SU-DHL-6 (cell line): ENCODE measurements at regions not wholly inside any gene's neighbourhood (a gene's known extent, or its start where the extent isn't known, plus 50 kb on each side); places are given as distances from the start of the nearest gene placed in this dataset.

ENCODE experiments used
- H2AFZ ChIP-seq: fragments of 200-600 bp; sonication (generic); 2 replicates; pipeline ENCODE4 v1.6.1; 2014; ENCODE audit warnings: low read depth, mild to moderate bottlenecking, moderate library complexity, mixed read lengths, antibody characterized with exemption, low read length; ENCODE audit not compliant: severe bottlenecking
- H3F3A ChIP-seq: fragments of 200-600 bp; shearing (Covaris generic); 2 replicates; pipeline ENCODE4 v1.6.0; 2016; ENCODE audit warnings: antibody characterized with exemption, mild to moderate bottlenecking; ENCODE audit not compliant: insufficient read depth
- H3K27ac ChIP-seq: fragments of 200-600 bp; sonication (generic); 2 replicates; pipeline ENCODE4 v1.5.1; 2016; ENCODE audit warnings: low read depth, mild to moderate bottlenecking, low read length, moderate library complexity, mixed read lengths
- H3K27me3 ChIP-seq: fragments of 200-600 bp; sonication (generic), shearing (Covaris generic); 2 replicates; pipeline ENCODE4 v1.6.0; 2014; ENCODE audit warnings: mild to moderate bottlenecking, low read length
- H3K36me3 ChIP-seq: fragments of 200-600 bp; sonication (generic); 2 replicates; pipeline ENCODE4 v1.6.1; 2014; ENCODE audit warnings: mild to moderate bottlenecking, low read length, mixed read lengths
- H3K4me2 ChIP-seq: fragments of 300-600, 200-600 bp; shearing (Covaris generic), sonication (generic); 2 replicates; pipeline ENCODE4 v1.6.0; 2014; ENCODE audit warnings: low read length, low read depth, mild to moderate bottlenecking; ENCODE audit not compliant: poor library complexity, severe bottlenecking
- H3K4me3 ChIP-seq: fragments of 200-600 bp; sonication (generic); 2 replicates; pipeline ENCODE4 v1.5.1; 2014; ENCODE audit warnings: antibody characterized with exemption, low read length, mild to moderate bottlenecking, mixed read lengths; ENCODE audit not compliant: insufficient read depth, poor library complexity, severe bottlenecking
- H3K79me2 ChIP-seq: fragments of 200-600 bp; sonication (generic); 2 replicates; pipeline ENCODE4 v1.6.1; 2014; ENCODE audit warnings: mild to moderate bottlenecking, low read length, moderate library complexity; ENCODE audit not compliant: insufficient read depth
- H3K9ac ChIP-seq: fragments of 200-600 bp; sonication (generic); 2 replicates; pipeline ENCODE4 v1.7.0; 2014; ENCODE audit warnings: mild to moderate bottlenecking, low read length
- H3K9me2 ChIP-seq: fragments of 200-600 bp; sonication (generic); replicated peaks from 2 replicates; pipeline ENCODE4 v1.6.1; 2014; ENCODE audit warnings: low read length; ENCODE audit not compliant: insufficient read depth
- H3K9me3 ChIP-seq: fragments of 200-600 bp; sonication (generic); 2 replicates; pipeline ENCODE4 v1.6.1; 2014; ENCODE audit warnings: low read length, mixed read lengths; ENCODE audit not compliant: insufficient read depth
- H4K20me1 ChIP-seq: fragments of 200-600 bp; sonication (generic); 2 replicates; pipeline ENCODE4 v1.6.1; 2014; ENCODE audit warnings: low read depth, mild to moderate bottlenecking, antibody characterized with exemption, low read length, moderate library complexity, mixed read lengths
- EZH2phosphoT487 ChIP-seq: fragments of 200-600 bp; sonication (generic), shearing (Covaris generic); conservative IDR thresholded peaks from 2 replicates; pipeline ENCODE4 v1.6.1; 2018; ENCODE audit warnings: mild to moderate bottlenecking, antibody characterized with exemption, low read length, moderate library complexity, mixed read lengths
- TF ChIP-seq, protein P1 (sequence below): fragments of 200-600 bp; sonication (generic); IDR thresholded peaks from one replicate; pipeline ENCODE4 v1.5.1; 2017; ENCODE audit warnings: antibody characterized with exemption, mild to moderate bottlenecking, low read length, moderate library complexity; ENCODE audit not compliant: insufficient read depth, poor library complexity, severe bottlenecking

DNA sequence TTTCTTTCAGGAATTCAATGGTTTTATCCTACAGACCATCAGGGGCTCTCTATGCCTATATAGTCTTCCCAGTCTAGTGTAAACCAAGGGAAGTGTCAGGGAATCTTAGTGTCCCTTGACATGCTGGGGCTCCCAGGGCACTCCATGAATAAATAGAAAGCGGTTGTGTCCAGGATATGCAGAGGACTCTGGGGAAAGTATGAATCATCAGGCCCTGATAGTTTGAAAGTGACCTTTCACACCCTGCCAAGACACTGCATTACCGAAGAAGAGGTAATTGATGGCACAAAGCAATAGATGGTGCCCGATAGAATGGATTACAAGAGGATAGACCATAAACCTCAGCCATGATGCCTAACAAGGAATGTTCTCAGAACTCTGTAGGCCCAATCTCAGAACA, 163.3 kb upstream of the DAPK1 start:
- Histone ChIP-seq H4K20me1 (no peaks in the 10 kb centered on the region), H3K9me2 (no peaks in the 10 kb centered on the region), H3K9ac (no peak overlapping the region), H3K9me3 (peaks cover 9% of the 10 kb centered on the region), H3K27ac (no peak overlapping the region), H3K4me2 (no peak overlapping the region), H3K36me3 (no peaks in the 10 kb centered on the region), H3K27me3 (no peaks in the 10 kb centered on the region), H3F3A (no peaks in the 10 kb centered on the region), H3K79me2 (no peaks in the 10 kb centered on the region), H3K4me3 (no peak overlapping the region), H2AFZ (no peak overlapping the region)
- TF ChIP-seq, protein P1, sequence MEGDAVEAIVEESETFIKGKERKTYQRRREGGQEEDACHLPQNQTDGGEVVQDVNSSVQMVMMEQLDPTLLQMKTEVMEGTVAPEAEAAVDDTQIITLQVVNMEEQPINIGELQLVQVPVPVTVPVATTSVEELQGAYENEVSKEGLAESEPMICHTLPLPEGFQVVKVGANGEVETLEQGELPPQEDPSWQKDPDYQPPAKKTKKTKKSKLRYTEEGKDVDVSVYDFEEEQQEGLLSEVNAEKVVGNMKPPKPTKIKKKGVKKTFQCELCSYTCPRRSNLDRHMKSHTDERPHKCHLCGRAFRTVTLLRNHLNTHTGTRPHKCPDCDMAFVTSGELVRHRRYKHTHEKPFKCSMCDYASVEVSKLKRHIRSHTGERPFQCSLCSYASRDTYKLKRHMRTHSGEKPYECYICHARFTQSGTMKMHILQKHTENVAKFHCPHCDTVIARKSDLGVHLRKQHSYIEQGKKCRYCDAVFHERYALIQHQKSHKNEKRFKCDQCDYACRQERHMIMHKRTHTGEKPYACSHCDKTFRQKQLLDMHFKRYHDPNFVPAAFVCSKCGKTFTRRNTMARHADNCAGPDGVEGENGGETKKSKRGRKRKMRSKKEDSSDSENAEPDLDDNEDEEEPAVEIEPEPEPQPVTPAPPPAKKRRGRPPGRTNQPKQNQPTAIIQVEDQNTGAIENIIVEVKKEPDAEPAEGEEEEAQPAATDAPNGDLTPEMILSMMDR: no peak
- TF ChIP-seq EZH2phosphoT487: no peak

DNA sequence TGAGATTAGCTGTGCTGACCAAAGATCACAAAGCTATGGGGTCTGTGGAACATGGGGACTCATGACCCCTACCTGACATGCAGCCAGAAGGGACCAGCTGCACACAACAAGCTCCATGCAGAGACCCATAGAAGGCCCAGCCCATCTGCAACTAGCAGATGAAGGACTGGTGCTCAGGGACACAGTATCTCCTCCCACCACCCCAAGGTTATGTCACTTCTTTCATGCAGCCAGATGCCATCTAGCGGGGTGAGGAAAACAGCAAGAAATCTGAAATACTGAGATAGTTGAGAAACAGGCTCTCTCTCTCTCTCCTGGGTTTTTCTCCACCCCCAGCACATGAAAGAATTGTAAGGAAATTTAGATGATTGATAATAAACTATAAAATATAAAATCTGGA, 161.3 kb upstream of the DAPK1 start:
- H2AFZ ChIP-seq: no peak overlapping the region
- no peaks in the 10 kb centered on the region for H3K79me2 ChIP-seq
- H3K27me3 ChIP-seq: no peaks in the 10 kb centered on the region
- H3K9me2 ChIP-seq: no peaks in the 10 kb centered on the region
- H4K20me1 ChIP-seq: no peaks in the 10 kb centered on the region
- no peaks in the 10 kb centered on the region; the same call in 1 of the 2 replicates for H3K9me3 ChIP-seq
- H3K4me3 ChIP-seq: no peak overlapping the region
- TF ChIP-seq EZH2phosphoT487: no peak
- TF ChIP-seq, protein P1: no peak
- H3K4me2 ChIP-seq: no peak overlapping the region
- no peaks in the 10 kb centered on the region for H3K36me3 ChIP-seq
- H3K27ac ChIP-seq: no peak overlapping the region
- no peaks in the 10 kb centered on the region for H3F3A ChIP-seq
- H3K9ac ChIP-seq: no peak overlapping the region

- Histone ChIP-seq H3K9me3 (no peaks in the 10 kb centered on the region), H3K9ac (no peak overlapping the region), H2AFZ (no peak overlapping the region), H3K4me3 (no peak overlapping the region), H3K9me2 (no peaks in the 10 kb centered on the region), H4K20me1 (no peaks in the 10 kb centered on the region), H3K79me2 (no peaks in the 10 kb centered on the region), H3K27me3 (no peaks in the 10 kb centered on the region), H3K4me2 (no peak overlapping the region), H3F3A (no peaks in the 10 kb centered on the region), H3K27ac (no peak overlapping the region), H3K36me3 (no peaks in the 10 kb centered on the region)
- TF ChIP-seq EZH2phosphoT487: no peak
- TF ChIP-seq, protein P1: peak; percentile 37
Observed at GRCh38 chr9:87336914-87337333, 160.7 kb upstream of the DAPK1 start.
